HEK293 (cell line): ENCODE measurements at regions not wholly inside any gene's neighbourhood (a gene's known extent, or its start where the extent isn't known, plus 50 kb on each side); places are given as distances from the start of the nearest gene placed in this dataset.

Source experiments
- GLI4 ChIP-seq: fragments of 450-650 bp; formaldehyde crosslinking; IDR thresholded peaks from 2 replicates; pipeline ENCODE4 v1.5.1; 2016; ENCODE audit warnings: missing biosample characterization, missing genetic modification characterization
- HOXA7 ChIP-seq: sonication (generic); formaldehyde crosslinking; IDR thresholded peaks from 2 replicates; pipeline ENCODE4 v1.8.1; 2022; ENCODE audit warnings: missing genetic modification reagents, borderline replicate concordance
- ZBTB1 ChIP-seq: fragments of 450-650 bp; formaldehyde crosslinking; IDR thresholded peaks from 2 replicates; pipeline ENCODE4 v1.5.1; 2016; ENCODE audit warnings: missing biosample characterization, missing genetic modification characterization
- ZNF24 ChIP-seq: fragments of 450-650 bp; formaldehyde crosslinking; IDR thresholded peaks from 2 replicates; pipeline ENCODE4 v1.5.1; 2016; ENCODE audit warnings: missing biosample characterization, missing genetic modification characterization
- ZNF350 ChIP-seq: fragments of 450-650 bp; formaldehyde crosslinking; IDR thresholded peaks from 2 replicates; pipeline ENCODE4 v1.5.0; 2017; ENCODE audit warnings: missing biosample characterization, mild to moderate bottlenecking, missing genetic modification characterization
- ZNF76 ChIP-seq: fragments of 450-650 bp; formaldehyde crosslinking; IDR thresholded peaks from 2 replicates; pipeline ENCODE4; 2016; ENCODE audit warnings: low read depth, missing biosample characterization, missing genetic modification characterization, borderline replicate concordance
- ZNF843 ChIP-seq: fragments of 450-650 bp; formaldehyde crosslinking; IDR thresholded peaks from 2 replicates; pipeline ENCODE4 v1.5.1; 2016; ENCODE audit warnings: missing biosample characterization, missing genetic modification characterization
- TF ChIP-seq, protein P1 (sequence below): fragments of 450-650 bp; formaldehyde crosslinking; IDR thresholded peaks from 2 replicates; pipeline ENCODE4 v1.5.1; 2016; ENCODE audit warnings: missing biosample characterization, missing genetic modification characterization
- TF ChIP-seq, protein P2 (sequence below): fragments of 450-650 bp; IDR thresholded peaks from 2 replicates; pipeline ENCODE4 v1.5.1; 2018; ENCODE audit warnings: missing biosample characterization, missing genetic modification characterization

DNA sequence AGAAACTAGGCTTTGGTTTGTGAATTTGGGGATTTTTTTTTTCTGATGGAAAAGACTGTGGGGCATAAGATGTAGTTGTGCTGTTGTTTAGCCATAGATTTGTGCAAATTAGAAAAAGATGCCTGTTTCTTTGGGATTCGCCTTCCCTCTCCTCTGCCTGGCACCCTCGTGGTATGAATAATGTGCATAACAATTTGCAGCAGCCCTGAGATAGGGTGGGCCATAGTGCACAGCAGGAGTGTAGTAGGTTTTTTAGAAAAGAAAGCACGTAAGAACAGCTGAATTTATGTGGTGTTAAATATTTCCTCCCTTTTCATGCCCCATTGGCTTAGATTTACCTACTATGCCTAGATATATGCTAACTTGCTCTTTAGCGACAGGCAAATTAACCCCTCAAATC is 158.9 kb downstream of the PTGER3 start:
- TF ChIP-seq, protein P1, sequence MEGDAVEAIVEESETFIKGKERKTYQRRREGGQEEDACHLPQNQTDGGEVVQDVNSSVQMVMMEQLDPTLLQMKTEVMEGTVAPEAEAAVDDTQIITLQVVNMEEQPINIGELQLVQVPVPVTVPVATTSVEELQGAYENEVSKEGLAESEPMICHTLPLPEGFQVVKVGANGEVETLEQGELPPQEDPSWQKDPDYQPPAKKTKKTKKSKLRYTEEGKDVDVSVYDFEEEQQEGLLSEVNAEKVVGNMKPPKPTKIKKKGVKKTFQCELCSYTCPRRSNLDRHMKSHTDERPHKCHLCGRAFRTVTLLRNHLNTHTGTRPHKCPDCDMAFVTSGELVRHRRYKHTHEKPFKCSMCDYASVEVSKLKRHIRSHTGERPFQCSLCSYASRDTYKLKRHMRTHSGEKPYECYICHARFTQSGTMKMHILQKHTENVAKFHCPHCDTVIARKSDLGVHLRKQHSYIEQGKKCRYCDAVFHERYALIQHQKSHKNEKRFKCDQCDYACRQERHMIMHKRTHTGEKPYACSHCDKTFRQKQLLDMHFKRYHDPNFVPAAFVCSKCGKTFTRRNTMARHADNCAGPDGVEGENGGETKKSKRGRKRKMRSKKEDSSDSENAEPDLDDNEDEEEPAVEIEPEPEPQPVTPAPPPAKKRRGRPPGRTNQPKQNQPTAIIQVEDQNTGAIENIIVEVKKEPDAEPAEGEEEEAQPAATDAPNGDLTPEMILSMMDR (tag by site-specific recombination), result no peak
- TF ChIP-seq, protein P2, sequence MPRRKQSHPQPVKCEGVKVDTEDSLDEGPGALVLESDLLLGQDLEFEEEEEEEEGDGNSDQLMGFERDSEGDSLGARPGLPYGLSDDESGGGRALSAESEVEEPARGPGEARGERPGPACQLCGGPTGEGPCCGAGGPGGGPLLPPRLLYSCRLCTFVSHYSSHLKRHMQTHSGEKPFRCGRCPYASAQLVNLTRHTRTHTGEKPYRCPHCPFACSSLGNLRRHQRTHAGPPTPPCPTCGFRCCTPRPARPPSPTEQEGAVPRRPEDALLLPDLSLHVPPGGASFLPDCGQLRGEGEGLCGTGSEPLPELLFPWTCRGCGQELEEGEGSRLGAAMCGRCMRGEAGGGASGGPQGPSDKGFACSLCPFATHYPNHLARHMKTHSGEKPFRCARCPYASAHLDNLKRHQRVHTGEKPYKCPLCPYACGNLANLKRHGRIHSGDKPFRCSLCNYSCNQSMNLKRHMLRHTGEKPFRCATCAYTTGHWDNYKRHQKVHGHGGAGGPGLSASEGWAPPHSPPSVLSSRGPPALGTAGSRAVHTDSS (tag by site-specific recombination), result no peak
- TF ChIP-seq GLI4 (tag by site-specific recombination) (no peak), ZNF76 (tag by site-specific recombination) (no peak), ZNF24 (tag by site-specific recombination) (no peak), ZBTB1 (tag by site-specific recombination) (no peak), HOXA7 (CRISPR knock-in tag) (no peak), ZNF350 (tag by site-specific recombination) (no peak), ZNF843 (no peak)
